ENCODE measurements at regions not wholly inside any gene's neighbourhood (a gene's known extent, or its start where the extent isn't known, plus 50 kb on each side); places are given as distances from the start of the nearest gene placed in this dataset.
A peak's percentile ranks its signal among the peaks of the same experiment; 100 is the strongest.

- no peaks in the 10 kb centered on the region for H3K36me3 ChIP-seq (ENCODE audit: insufficient read depth, low read length)
- H3K9ac ChIP-seq (ENCODE audit: low read depth, low read length, poor library complexity, severe bottlenecking) = no peak overlapping the region
- no peak overlapping the region for H2AFZ ChIP-seq (ENCODE audit: low read length)
- H3F3A ChIP-seq (ENCODE audit: low read depth) = no peaks in the 10 kb centered on the region
- no peaks in the 10 kb centered on the region for H3K9me3 ChIP-seq (ENCODE audit: insufficient read depth, low read depth, low read length)
- H3K4me3 ChIP-seq (ENCODE audit: low read length, poor library complexity, severe bottlenecking) = no peak overlapping the region
- H3K9me2 ChIP-seq (replicated peaks; ENCODE audit: low read depth, low read length) = no peaks in the 10 kb centered on the region
- no peaks in the 10 kb centered on the region for H4K20me1 ChIP-seq (ENCODE audit: insufficient read depth, low read length, poor library complexity, severe bottlenecking)
- no peaks in the 10 kb centered on the region for H3K79me2 ChIP-seq (ENCODE audit: insufficient read depth, low read length)
- no peak for TF ChIP-seq EZH2phosphoT487 (IDR thresholded peaks at IDR 0.05; ENCODE audit: borderline replicate concordance)
- TF ChIP-seq CTCF (conservative IDR thresholded peaks at IDR 0.05; ENCODE audit: low read length) = no peak
- no peaks in the 10 kb centered on the region for H3K4me1 ChIP-seq (ENCODE audit: insufficient read depth, low read length, poor library complexity, severe bottlenecking)
- no peaks in the 10 kb centered on the region for H3K27me3 ChIP-seq (ENCODE audit: insufficient read depth, low read length, poor library complexity, severe bottlenecking)
- H3K4me2 ChIP-seq (ENCODE audit: low read depth, low read length, poor library complexity, severe bottlenecking) = no peak overlapping the region
Measured at GRCh38 chr4:96459105-96459504, 619.2 kb downstream of the PDHA2 start.

DNA sequence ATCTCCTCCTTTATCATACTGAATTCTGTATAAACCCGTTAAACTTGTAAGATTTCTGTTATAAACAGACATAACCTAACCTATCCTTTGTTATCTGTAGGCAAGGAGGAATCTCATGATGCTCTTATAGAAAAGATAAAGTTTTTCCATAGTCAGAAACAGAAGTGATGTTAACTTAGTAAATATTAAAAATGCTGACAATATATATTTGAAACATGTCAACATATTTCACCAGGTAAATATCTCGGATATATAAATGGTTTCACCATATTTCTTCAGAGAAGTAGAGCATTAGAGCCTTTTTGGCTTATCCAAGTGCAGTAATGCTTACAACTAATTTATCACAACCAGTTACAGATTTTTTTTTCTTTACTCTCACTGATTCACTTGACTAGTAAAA lies 625.9 kb downstream of the PDHA2 start:
- no peaks in the 10 kb centered on the region for H3K27me3 ChIP-seq (ENCODE audit: insufficient read depth, low read length, poor library complexity, severe bottlenecking)
- no peaks in the 10 kb centered on the region for H3K4me1 ChIP-seq (ENCODE audit: insufficient read depth, low read length, poor library complexity, severe bottlenecking)
- H3K9me3 ChIP-seq (ENCODE audit: insufficient read depth, low read depth, low read length) = no peaks in the 10 kb centered on the region
- no peaks in the 10 kb centered on the region for H3F3A ChIP-seq (ENCODE audit: low read depth)
- no peaks in the 10 kb centered on the region for H4K20me1 ChIP-seq (ENCODE audit: insufficient read depth, low read length, poor library complexity, severe bottlenecking)
- no peak for TF ChIP-seq EZH2phosphoT487 (IDR thresholded peaks at IDR 0.05; ENCODE audit: borderline replicate concordance)
- H3K4me2 ChIP-seq (ENCODE audit: low read depth, low read length, poor library complexity, severe bottlenecking) = no peak overlapping the region
- no peaks in the 10 kb centered on the region for H3K36me3 ChIP-seq (ENCODE audit: insufficient read depth, low read length)
- H3K9me2 ChIP-seq (replicated peaks; ENCODE audit: low read depth, low read length) = no peaks in the 10 kb centered on the region
- H3K79me2 ChIP-seq (ENCODE audit: insufficient read depth, low read length) = no peaks in the 10 kb centered on the region
- H3K4me3 ChIP-seq (ENCODE audit: low read length, poor library complexity, severe bottlenecking) = no peak overlapping the region
- no peak overlapping the region for H2AFZ ChIP-seq (ENCODE audit: low read length)
- no peak overlapping the region for H3K9ac ChIP-seq (ENCODE audit: low read depth, low read length, poor library complexity, severe bottlenecking)

DNA sequence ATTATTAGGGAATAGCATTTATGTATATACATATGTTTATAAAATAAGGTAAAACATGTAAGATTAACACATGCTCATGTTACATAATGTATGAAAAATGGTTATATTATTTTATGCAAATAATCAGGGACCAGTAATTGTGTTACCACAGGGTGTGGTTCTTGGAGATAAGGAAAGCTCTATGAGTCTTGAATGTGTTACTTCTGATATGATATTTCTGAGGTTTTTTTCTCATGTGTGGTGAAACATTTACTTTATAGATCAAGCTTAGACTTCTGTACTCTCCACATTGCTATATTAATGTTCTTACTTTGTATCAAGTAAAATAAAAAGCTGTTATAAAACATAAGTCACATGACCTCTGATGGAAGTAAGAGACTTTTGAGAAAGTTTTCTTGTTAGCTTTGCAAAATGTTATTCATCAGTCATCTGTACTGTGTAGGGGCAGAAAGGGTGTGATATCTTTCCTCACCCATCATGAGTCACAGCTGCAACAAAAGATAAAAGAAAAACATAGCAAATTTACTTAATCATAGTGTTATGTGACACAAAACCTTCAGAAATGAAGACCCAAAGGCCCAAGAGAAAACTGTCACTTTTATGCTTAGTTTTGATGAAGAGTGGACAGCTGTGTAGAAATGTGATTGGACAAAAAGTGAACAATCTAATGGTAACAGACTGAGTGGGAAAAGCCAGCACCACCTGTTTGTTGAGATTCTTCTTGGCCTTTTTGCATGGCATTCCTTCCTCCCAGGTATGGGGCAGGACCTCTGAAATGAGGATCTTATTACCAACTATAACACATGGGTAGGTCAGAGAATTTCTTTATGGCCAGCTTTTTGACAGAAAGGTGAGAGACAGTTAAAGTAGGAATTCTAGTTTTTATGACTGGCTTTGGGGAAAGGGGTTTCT lies 632.3 kb downstream of the PDHA2 start:
- peak overlapping the region; percentile 37 for H3K4me2 ChIP-seq (ENCODE audit: low read depth, low read length, poor library complexity, severe bottlenecking)
- H3K4me3 ChIP-seq (ENCODE audit: low read length, poor library complexity, severe bottlenecking) = no peak overlapping the region
- no peaks in the 10 kb centered on the region for H3K36me3 ChIP-seq (ENCODE audit: insufficient read depth, low read length)
- TF ChIP-seq CTCF (conservative IDR thresholded peaks at IDR 0.05; ENCODE audit: low read length) (no peak), EZH2phosphoT487 (IDR thresholded peaks at IDR 0.05; ENCODE audit: borderline replicate concordance) (no peak)
- H2AFZ ChIP-seq (ENCODE audit: low read length) = no peak overlapping the region
- H3K9me3 ChIP-seq (ENCODE audit: insufficient read depth, low read depth, low read length) = no peaks in the 10 kb centered on the region
- H3K4me1 ChIP-seq (ENCODE audit: insufficient read depth, low read length, poor library complexity, severe bottlenecking) = peaks cover 3% of the 10 kb centered on the region
- H3K9me2 ChIP-seq (replicated peaks; ENCODE audit: low read depth, low read length) = no peaks in the 10 kb centered on the region
- H3K79me2 ChIP-seq (ENCODE audit: insufficient read depth, low read length) = no peaks in the 10 kb centered on the region
- H3K27me3 ChIP-seq (ENCODE audit: insufficient read depth, low read length, poor library complexity, severe bottlenecking) = no peaks in the 10 kb centered on the region
- H4K20me1 ChIP-seq (ENCODE audit: insufficient read depth, low read length, poor library complexity, severe bottlenecking) = no peaks in the 10 kb centered on the region
- no peaks in the 10 kb centered on the region for H3F3A ChIP-seq (ENCODE audit: low read depth)
- H3K9ac ChIP-seq (ENCODE audit: low read depth, low read length, poor library complexity, severe bottlenecking) = no peak overlapping the region
